Stimulated activated naive CD8-positive, alpha-beta T cell treated with anti-CD3 and anti-CD28 coated beads, Interleukin-15, amount 100 ng/mL, for 72 hours (primary cell): ENCODE measurements at regions not wholly inside any gene's neighbourhood (a gene's known extent, or its start where the extent isn't known, plus 50 kb on each side); places are given as distances from the start of the nearest gene placed in this dataset.

ENCODE experiments used
- ATAC-seq: fragments of 150-1000 bp; cut with Tn5 transposase; 2 replicates; pipeline ENCODE4 v1.10.0; 2021; ENCODE audit warnings: mild to moderate bottlenecking, moderate library complexity
- DNase-seq, 2 donors: peaks; one replicate each; pipeline ENCODE4 v3.0.0; 2021 to 2022
- H3K27ac Mint-ChIP-seq, 2 donors: one replicate each; pipeline ENCODE4 v1.8.0; 2022; ENCODE audit warnings: mild to moderate bottlenecking in 2 of 2, mixed read lengths in 2 of 2, moderate library complexity in 2 of 2
- H3K27me3 Mint-ChIP-seq: one replicate; pipeline ENCODE4 v1.8.0; 2022; ENCODE audit warnings: mixed read lengths
- H3K4me1 Mint-ChIP-seq: one replicate; pipeline ENCODE4 v1.8.0; 2022; ENCODE audit warnings: mild to moderate bottlenecking, mixed read lengths
- H3K4me3 Mint-ChIP-seq, 2 donors: one replicate each; pipeline ENCODE4 v1.8.0; 2022; ENCODE audit warnings: mild to moderate bottlenecking in 2 of 2, mixed read lengths in 2 of 2, moderate library complexity in 1 of 2
- H3K9me3 Mint-ChIP-seq, 2 donors: one replicate each; pipeline ENCODE4 v1.8.0; 2022; ENCODE audit warnings: mixed read lengths in 2 of 2

DNA sequence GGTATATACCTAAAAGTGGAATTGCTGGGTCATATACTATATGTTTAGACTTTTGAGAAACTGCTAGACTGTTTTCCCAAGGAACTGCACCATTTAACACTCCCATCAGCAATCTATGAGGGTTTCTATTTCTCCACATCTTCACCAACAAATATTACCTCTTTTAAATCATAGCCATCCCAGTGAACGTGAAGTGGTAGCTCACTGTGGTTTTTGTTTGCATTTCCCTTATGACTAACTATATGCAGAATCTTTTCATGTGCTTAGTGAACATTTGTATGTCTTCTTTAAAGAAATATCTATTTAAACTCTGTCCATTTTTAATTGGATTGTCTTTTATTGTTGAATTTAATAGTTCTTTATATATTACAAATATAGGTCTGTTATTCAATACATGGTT lies 115.8 kb upstream of the SEC61G start:
- ATAC-seq (no peak), DNase-seq (no peak)
- Mint-ChIP-seq H3K27me3 (peaks cover 7% of the 10 kb centered on the region), H3K9me3 (no peaks in the 10 kb centered on the region), H3K4me3 (no peak overlapping the region), H3K27ac (no peak overlapping the region), H3K4me1 (no peaks in the 10 kb centered on the region)

DNA sequence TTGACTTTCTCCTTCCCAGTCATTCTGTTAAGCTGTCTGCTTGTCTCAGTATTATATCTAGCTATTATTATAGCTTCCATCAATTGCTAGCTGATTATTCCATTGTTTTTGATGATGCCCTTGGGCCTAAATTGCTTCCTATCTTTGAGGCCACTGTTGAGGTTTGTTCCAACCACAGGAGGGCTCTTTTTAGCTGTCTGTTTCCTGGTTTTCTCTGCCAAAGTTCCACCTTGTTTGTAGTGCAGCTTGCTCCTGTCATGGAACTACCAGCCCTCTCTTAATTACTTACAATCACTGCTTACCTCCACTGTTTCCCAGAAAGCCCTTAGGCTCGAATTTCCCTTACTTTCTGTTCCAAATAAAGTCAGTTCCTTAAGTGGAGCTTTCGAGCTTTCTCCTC lies 118.7 kb upstream of the SEC61G start:
- Mint-ChIP-seq H3K27ac (no peak overlapping the region), H3K9me3 (no peaks in the 10 kb centered on the region), H3K4me1 (no peaks in the 10 kb centered on the region), H3K4me3 (no peak overlapping the region), H3K27me3 (peaks cover 7% of the 10 kb centered on the region)
- DNase-seq (no peak), ATAC-seq (no peak)

- ATAC-seq (no peak), DNase-seq (no peak)
- H3K27me3 Mint-ChIP-seq = peaks cover 3% of the 10 kb centered on the region
- H3K4me1 Mint-ChIP-seq = no peaks in the 10 kb centered on the region
- no peak overlapping the region for H3K4me3 Mint-ChIP-seq
- no peaks in the 10 kb centered on the region for H3K9me3 Mint-ChIP-seq
- no peak overlapping the region for H3K27ac Mint-ChIP-seq
Measured at GRCh38 chr7:54878339-54878738, 119.3 kb upstream of the SEC61G start.

GRCh38 chr7:54879776-54880175 lies 120.8 kb upstream of the SEC61G start:
- H3K4me1 Mint-ChIP-seq = no peaks in the 10 kb centered on the region
- H3K27me3 Mint-ChIP-seq = no peaks in the 10 kb centered on the region
- ATAC-seq (no peak), DNase-seq (no peak)
- no peak overlapping the region for H3K27ac Mint-ChIP-seq
- no peaks in the 10 kb centered on the region for H3K9me3 Mint-ChIP-seq
- no peak overlapping the region for H3K4me3 Mint-ChIP-seq

DNA sequence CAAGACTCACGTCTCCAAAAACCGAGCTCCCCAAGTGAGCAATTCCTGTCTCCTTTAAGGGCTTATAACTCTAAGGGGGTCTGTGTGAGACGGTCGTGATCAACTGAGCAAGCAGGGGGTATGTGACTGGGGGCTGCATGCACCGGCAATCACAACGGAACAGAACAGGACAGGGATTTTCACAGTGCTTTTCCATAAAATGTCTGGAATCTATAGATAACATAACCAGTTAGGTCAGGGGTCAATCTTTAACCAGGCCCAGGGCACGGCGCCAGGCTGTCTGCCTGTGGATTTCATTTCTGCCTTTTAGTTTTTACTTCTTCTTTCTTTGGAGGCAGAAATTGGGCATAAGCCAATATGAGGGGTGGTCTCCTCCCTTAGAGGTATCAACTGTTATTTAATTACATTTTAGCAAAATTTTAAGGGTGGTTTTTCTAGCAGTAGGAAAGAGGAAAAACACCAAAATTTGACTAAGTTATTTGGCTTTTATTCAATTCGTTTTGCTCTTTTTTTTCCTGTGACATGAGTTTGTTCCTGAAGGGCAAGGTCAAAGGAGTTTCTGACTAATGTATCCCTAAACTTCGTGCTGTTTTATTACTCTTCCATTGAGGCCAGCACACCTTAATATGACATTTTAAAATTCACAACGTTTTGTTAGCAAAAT lies 121.4 kb upstream of the SEC61G start:
- H3K4me3 Mint-ChIP-seq = no peak overlapping the region
- H3K4me1 Mint-ChIP-seq = no peaks in the 10 kb centered on the region
- no peaks in the 10 kb centered on the region for H3K9me3 Mint-ChIP-seq
- DNase-seq = no peak
- no peak for ATAC-seq
- no peak overlapping the region for H3K27ac Mint-ChIP-seq
- H3K27me3 Mint-ChIP-seq = no peaks in the 10 kb centered on the region

- Mint-ChIP-seq H3K27me3 (peaks cover 11% of the 10 kb centered on the region), H3K4me3 (no peak overlapping the region), H3K27ac (no peak overlapping the region), H3K4me1 (no peaks in the 10 kb centered on the region), H3K9me3 (no peaks in the 10 kb centered on the region)
- DNase-seq (no peak), ATAC-seq (no peak)
Measured at GRCh38 chr7:54881816-54882520, 123.0 kb upstream of the SEC61G start.

DNA sequence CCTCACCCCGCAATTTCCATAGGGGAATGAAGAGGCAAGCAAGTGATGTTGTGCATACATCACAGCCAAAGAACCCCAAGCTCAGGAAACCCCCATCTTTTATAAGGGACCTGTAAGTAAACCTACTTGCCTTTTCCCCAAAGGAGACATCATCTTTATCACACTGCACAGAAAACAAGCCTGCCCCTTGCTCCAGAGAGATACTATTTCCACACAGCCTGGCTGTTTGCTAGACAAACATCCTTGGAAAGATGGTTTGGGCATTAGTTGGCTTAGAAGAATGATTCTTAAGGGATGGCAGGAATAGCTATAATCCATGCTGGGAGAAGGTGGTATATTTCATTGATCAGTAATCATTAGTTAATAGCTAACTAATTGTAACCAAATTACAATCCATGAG lies 123.7 kb upstream of the SEC61G start:
- DNase-seq (no peak), ATAC-seq (no peak)
- no peaks in the 10 kb centered on the region for H3K4me1 Mint-ChIP-seq
- H3K27ac Mint-ChIP-seq = no peak overlapping the region
- peaks cover 13% of the 10 kb centered on the region for H3K27me3 Mint-ChIP-seq
- H3K4me3 Mint-ChIP-seq = no peak overlapping the region
- no peaks in the 10 kb centered on the region for H3K9me3 Mint-ChIP-seq

DNA sequence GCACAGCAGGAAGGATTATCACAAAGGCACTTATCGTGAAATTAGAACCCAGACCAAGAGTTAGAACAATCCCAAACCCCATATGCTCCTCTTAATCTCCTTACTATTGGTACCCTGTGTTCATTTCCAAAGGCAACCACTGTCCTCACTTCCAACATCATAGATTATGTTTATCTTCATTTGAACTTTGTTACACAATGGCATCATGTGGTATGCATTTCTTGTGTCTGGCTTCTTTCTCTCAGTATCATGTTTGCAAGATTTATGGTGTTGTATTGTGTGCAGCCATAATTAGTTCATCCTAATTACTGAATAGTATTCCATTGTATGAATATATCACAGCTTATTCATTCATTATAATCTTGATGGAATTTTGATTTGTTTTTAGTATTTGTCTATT lies 124.6 kb upstream of the SEC61G start:
- Mint-ChIP-seq H3K4me1 (peaks cover 4% of the 10 kb centered on the region), H3K4me3 (no peak overlapping the region), H3K9me3 (no peaks in the 10 kb centered on the region), H3K27me3 (peaks cover 21% of the 10 kb centered on the region), H3K27ac (no peak overlapping the region)
- DNase-seq (no peak), ATAC-seq (no peak)

- Mint-ChIP-seq H3K4me1 (peaks cover 5% of the 10 kb centered on the region), H3K4me3 (no peak overlapping the region)
- DNase-seq = no peak
Measured at GRCh38 chr7:54885285-54885684, 126.3 kb upstream of the SEC61G start.

DNA sequence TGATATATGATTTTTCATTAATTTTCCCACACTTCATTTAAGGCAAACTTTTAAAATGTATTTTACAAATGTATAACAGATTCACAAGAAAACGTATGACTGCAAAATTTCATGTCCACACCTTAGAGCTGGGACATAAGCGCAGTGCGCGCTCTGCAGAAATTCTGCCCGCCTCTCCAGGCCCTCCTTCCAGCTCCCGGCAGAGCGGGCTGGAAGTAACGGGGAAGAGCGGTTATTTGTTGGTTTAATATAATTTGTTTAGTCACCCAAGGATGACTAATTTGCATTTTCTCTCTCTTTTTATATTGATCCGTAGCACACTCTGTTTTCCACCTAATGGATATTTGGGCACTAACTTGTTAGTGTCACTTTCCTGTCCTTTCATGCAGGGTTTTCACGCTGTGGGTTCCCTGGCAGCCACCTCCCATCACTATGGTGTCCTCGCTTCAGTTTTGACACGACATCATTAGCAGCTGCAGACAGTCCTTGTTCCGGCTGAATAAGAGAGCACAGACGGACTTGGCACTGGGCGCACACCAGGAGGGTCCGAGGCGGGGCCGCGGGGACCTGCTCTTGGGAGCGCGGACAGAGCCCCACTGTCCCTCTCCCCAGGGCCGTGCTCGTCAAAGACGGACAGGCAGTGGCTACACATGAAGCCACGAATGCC lies 129.2 kb upstream of the SEC61G start:
- Mint-ChIP-seq H3K4me3 (no peak overlapping the region), H3K27ac (no peak overlapping the region), H3K27me3 (peaks cover 32% of the 10 kb centered on the region), H3K9me3 (no peaks in the 10 kb centered on the region), H3K4me1 (peaks cover 5% of the 10 kb centered on the region)
- DNase-seq = no peak
- ATAC-seq = no peak

More at GRCh38 chr7:54885285-54885684, 126.3 kb upstream of the SEC61G start:
- peaks cover 26% of the 10 kb centered on the region for H3K27me3 Mint-ChIP-seq
- no peak overlapping the region for H3K27ac Mint-ChIP-seq
- ATAC-seq = no peak
- no peaks in the 10 kb centered on the region for H3K9me3 Mint-ChIP-seq

GRCh38 chr7:54888734-54889082 lies 129.7 kb upstream of the SEC61G start:
- peaks cover 37% of the 10 kb centered on the region for H3K27me3 Mint-ChIP-seq
- ATAC-seq (no peak), DNase-seq (no peak)
- peaks cover 5% of the 10 kb centered on the region for H3K4me1 Mint-ChIP-seq
- H3K4me3 Mint-ChIP-seq = no peak overlapping the region
- H3K9me3 Mint-ChIP-seq = no peaks in the 10 kb centered on the region
- H3K27ac Mint-ChIP-seq = no peak overlapping the region

DNA sequence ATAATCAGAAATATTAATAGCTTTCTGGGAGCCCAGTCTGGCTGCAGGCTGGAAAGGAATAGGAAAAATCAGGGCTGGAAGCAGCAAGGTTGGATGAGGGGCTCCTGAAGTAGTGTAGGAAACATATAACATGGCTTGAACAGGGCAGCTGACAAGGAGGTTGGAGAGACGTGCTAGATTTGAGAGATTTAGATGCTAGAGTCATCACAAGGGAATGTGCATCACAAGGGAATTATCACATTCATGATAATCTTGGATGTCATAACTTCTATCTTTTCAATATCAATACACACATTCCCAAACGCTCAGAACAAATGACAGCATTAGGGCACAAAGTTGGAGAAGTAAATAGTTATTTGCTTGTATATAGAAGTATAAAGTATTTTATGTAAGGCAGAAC lies 120.9 kb upstream of the EGFR start:
- no peak overlapping the region for H3K4me3 Mint-ChIP-seq
- ATAC-seq (no peak), DNase-seq (no peak)
- peaks cover 12% of the 10 kb centered on the region for H3K27me3 Mint-ChIP-seq
- no peaks in the 10 kb centered on the region for H3K9me3 Mint-ChIP-seq
- no peak overlapping the region for H3K27ac Mint-ChIP-seq
- no peaks in the 10 kb centered on the region for H3K4me1 Mint-ChIP-seq

DNA sequence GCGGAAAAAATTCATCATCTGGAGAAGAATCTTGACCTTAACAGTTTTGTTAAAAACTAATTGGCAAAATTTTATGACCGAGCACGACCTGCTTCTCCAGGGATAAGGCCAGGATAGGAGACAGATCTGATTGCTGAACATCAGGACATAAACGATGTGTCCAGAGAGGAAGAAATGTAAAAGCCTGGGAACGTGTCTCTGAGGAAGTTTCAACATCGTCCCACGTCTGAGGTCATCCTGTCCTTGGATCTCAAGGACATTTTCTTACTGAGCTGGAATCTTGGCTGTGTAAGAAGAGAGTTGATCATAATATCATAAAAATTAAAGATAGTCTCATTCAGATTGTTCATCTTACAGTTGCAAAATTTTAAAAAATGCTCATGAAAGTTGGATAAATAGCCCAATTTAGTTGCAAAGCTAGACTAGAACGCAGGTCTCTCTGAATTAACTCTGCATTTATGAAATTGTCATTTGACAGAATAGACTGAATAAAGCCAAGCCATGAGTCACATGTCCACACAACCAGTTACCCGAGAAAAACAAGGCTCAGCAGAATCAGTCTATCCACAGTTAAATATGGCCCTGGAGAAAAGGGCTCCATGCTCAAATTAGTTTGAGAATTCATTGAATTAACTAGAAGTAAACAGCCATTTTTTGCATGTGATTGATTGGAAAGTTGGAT lies 120.0 kb upstream of the EGFR start:
- no peak overlapping the region for H3K4me3 Mint-ChIP-seq
- peaks cover 6% of the 10 kb centered on the region for H3K27me3 Mint-ChIP-seq
- H3K27ac Mint-ChIP-seq = no peak overlapping the region
- DNase-seq = no peak
- no peaks in the 10 kb centered on the region for H3K9me3 Mint-ChIP-seq
- H3K4me1 Mint-ChIP-seq = no peaks in the 10 kb centered on the region
- ATAC-seq = no peak

DNA sequence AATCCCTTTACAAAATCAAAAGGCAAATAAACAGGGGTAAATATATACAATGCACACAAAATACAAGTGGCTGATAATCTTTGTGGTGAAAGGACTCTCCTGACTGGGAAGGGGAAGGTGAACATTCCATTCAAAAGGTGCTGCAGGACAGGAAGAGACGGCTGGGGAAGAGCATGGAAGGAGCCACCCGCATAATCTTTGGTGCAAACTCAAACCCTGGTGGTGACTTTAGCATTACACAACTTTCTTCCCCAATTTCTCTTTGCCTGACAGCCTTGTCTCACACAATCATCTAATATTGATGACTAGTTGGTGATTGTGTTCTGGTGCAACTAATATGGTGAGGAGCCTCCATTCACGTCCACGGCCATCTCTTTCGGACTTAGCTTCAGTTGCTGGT lies 117.0 kb upstream of the EGFR start:
- H3K4me3 Mint-ChIP-seq = no peak overlapping the region
- no peak overlapping the region for H3K27ac Mint-ChIP-seq
- no peak for DNase-seq
- H3K4me1 Mint-ChIP-seq = no peaks in the 10 kb centered on the region
- no peaks in the 10 kb centered on the region for H3K27me3 Mint-ChIP-seq
- peaks cover 0 to 11% of the 10 kb centered on the region in 2 donors for H3K9me3 Mint-ChIP-seq
- ATAC-seq = no peak

GRCh38 chr7:54904130-54904529 lies 114.7 kb upstream of the EGFR start:
- H3K4me3 Mint-ChIP-seq = no peak overlapping the region
- no peaks in the 10 kb centered on the region for H3K27me3 Mint-ChIP-seq
- H3K9me3 Mint-ChIP-seq = peaks cover 0 to 20% of the 10 kb centered on the region in 2 donors
- no peak overlapping the region for H3K27ac Mint-ChIP-seq
- DNase-seq (no peak), ATAC-seq (no peak)
- no peaks in the 10 kb centered on the region for H3K4me1 Mint-ChIP-seq

DNA sequence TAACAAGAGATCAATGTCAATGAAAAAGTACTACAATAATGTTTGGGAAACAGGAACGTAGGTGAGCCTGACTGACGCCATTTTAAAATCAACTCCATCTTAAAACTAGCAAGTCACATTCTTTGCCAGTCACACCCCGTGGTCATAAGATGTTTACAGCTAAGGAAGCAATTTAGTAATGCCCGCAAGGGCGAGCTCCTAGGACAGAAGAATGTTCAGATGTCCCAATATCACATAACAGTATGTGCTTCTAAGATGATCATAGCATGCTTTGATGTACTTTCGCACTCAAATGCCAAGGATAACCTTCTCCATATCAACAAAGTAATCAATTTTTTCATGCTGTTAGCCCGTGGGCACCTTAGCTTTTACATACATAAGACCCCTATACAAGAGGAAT lies 113.8 kb upstream of the EGFR start:
- Mint-ChIP-seq H3K4me1 (no peaks in the 10 kb centered on the region), H3K27me3 (no peaks in the 10 kb centered on the region), H3K27ac (no peak overlapping the region), H3K4me3 (no peak overlapping the region), H3K9me3 (peaks cover 0 to 20% of the 10 kb centered on the region in 2 donors)
- no peak for ATAC-seq
- DNase-seq = no peak
